Astrocyte of the hippocampus (primary cell): ENCODE measurements at regions not wholly inside any gene's neighbourhood (a gene's known extent, or its start where the extent isn't known, plus 50 kb on each side); places are given as distances from the start of the nearest gene placed in this dataset.

Source experiments
- DNase-seq: peaks from one replicate; pipeline ENCODE4 v3.0.0; 2011; ENCODE audit warnings: low read depth, low spot score

DNA sequence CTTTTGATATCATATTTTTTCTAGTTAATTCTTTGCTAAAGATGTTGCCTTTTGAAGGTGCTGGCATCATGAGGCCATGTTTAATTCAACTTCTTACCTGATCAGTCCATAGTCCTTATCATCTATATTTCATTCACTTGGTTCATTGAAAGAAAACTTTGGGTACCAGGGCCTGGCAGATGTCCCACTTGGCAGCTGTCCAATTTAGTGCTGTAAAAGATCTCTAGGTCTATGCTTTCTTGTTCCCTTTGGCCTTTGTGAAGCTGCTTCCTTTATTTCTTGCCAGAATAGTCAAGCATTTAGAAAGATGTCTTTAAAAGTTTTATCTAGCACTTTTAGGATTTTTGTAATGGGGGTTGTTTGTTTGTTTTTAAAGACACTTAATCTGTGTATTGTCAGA lies 61.7 kb upstream of the EYA4 start:
- peak; percentile 11 for DNase-seq

- DNase-seq = no peak
Measured at GRCh38 chr6:133183691-133184090, 57.5 kb upstream of the EYA4 start.

DNA sequence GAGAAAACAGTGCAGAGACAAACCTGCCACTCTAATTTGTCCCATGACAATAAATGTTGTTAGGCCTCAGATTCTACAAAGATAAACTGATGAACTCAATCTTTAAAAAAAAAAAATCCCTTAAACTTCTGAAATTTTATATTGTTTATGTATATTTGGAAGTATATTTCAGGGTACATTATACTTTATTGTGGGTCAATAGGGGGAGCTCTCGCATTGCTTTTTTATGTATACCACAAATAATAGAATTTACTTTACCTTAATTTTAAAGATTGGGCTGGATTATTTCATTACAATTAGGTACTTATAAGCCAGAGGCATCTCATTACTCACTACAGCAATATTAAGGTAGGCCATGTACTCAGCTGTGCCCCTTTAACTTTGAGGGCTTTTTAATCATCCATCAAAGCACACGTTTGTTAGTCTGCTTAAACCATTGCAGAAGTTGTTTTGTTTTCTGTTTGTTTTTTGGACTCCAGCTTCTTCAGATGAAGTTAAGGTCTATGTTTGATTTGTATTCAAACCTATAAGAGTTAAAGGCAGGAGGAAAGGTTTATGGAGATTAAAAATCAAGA lies 56.3 kb upstream of the EYA4 start:
- peak; percentile 53 for DNase-seq

GRCh38 chr6:133185731-133186130 lies 55.4 kb upstream of the EYA4 start:
- DNase-seq = no peak

- no peak for DNase-seq
Measured at GRCh38 chr6:133187114-133187513, 54.0 kb upstream of the EYA4 start.

DNA sequence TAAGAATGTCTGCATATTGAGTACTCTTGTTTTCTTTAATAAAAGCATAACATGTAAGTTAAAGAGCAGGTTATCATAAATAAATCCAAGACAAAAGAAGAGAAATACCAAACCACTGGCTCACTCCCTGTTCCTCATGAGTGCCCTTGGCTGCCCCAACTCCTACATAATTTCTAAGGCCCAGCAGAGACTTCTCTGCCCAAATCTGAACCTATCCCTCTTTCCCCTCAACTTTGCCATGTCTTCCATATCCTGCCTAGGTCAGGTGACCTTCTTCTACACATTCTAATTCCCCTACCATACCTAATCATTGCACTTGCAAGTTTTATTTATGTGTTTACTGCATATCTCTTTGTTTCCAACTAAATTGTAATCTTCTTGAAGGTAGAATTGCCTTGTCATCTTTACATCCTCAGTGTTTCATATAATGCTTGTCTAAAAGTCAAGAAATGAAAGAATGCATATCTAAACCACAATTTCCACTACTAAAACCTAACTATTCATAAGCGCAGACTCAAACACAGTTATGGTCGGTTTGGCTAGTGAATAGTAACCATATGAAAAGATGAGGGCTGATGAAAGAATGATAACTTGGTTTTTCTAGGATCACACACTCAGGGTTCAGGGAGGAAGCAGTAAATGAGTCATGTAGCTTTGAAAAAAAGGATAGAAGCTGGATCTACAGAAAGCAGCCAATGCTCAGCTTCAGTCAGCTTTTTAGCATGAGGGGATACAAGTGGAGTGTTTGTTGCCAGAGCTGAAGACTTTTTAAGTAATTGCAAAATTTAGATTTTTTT lies 53.3 kb upstream of the EYA4 start:
- peak; percentile 42 for DNase-seq

DNA sequence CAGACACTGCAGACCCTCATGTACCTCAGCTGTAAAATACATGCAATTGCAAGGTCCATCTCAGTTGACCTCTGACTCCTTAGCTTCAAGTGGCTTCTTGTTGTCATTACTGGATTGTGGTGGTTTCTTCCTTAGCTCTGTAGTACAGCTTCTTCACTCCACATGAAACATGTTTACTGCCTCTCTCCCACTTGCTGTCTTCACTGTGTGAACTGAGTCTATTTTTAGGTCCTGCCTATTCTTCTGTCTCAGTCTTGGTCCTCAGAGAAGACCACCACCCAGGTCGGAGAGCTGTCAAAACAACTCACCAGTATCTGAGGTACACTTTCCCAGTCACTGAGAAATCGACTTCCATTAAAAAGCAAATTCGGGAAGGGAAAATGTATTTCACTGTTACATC lies 50.2 kb upstream of the EYA4 start:
- DNase-seq = no peak

DNA sequence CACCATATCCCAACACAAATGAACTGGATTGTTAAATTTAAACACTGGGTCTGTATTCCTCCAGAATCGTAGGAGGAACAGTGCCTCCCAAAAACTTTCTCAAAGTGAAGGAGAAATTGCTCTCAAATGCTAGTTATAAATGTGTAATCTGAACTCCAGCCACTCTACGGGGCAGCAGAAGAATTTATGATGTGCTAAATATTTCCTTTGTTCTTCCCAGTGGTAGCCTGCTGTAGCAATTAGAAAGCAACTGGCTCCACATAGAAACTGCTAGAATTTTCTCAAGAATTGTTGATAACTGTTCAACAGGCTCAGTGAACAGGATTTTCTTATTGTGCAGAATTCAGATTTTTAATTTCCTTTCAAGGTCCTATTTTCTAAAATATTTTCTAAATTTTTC lies 49.8 kb upstream of the EYA4 start:
- no peak for DNase-seq
